DMS53 treated with DMSO at 0.1 percent for 48 hours (cell line): ENCODE measurements at regions not wholly inside any gene's neighbourhood (a gene's known extent, or its start where the extent isn't known, plus 50 kb on each side); places are given as distances from the start of the nearest gene placed in this dataset.
A peak's percentile ranks its signal among the peaks of the same experiment; 100 is the strongest.

ENCODE experiments used
- DNase-seq: peaks from one replicate; lab custom pipeline; 2025; ENCODE audit not compliant: unreplicated experiment; lab: John Stamatoyannopoulos, UW

DNA sequence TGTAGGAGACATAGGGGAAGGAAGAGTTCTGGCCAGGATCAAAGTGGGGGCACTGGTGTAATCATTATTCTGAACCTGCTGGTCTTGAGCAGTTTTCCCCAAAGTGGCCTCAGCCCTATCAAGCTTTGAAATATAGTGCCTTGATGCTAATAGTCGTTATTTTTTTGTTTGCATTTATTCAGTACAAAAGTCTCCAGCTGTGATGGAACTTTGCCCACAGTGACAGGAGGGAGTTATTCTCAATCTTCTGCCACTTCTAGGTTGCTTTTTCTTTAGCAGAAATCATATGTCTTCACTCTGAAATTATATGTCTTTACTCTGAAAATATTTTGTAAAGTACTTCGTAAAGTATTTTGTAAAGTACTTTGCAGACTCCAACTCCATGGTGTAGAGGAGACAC, 93.1 kb downstream of the FAT3 start:
- no peak for DNase-seq

DNA sequence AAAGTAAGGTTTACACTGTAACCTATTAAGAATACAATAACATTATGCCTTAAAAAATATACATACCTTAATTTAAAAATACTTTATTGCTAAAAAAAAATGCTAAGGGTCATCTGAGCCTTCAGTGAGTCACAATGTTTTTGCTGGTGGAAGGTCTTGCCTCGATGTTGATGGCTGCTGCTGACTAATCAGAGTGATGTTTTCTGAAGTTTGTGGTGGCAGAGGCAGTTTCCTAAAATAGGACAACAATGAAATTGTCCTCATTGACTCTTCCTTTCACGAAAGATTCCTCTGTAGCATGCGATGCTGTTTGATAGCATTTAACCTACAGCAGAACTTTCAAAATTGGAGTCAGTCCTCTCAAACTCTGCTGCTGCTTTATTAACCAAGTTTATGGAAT, 97.6 kb downstream of the FAT3 start:
- DNase-seq = no peak

DNA sequence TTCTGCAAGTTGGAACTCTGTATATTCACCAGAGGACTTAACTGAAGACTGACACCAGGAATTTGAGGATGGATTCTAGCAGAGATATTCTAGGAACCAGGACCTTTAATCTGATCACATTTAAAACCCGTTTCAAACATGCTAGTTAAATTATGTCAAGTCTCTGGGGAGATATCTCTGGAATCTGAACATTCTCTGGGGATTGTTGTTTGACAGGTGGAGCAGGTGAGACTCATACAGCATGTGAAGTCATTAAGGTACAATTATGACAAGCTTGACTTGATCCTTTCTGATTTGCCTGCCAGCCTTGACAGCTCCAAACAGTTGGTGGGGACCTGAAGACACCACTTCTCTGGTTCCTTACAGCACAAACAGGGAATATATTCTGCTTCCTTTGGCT, 100.3 kb downstream of the FAT3 start:
- no peak for DNase-seq

DNA sequence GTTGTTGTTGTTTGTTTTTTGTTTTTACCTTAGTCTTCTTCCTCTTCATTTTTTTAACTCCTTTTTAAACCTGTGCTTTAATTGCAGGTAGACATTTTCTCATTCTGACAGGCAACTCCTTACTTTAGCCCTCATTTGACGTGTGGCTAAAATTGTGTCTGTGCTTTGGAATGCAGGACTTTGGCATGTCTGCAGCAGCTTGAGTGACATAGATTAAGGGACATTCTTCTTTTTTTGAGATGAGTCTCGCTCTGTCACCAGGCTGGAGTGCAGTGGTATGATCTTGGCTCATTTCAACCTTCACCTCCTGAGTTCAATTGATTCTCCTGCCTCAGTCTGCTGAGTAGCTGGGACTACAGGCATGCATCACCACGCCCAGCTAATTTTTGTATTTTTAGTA, 100.8 kb downstream of the FAT3 start:
- DNase-seq = no peak

DNA sequence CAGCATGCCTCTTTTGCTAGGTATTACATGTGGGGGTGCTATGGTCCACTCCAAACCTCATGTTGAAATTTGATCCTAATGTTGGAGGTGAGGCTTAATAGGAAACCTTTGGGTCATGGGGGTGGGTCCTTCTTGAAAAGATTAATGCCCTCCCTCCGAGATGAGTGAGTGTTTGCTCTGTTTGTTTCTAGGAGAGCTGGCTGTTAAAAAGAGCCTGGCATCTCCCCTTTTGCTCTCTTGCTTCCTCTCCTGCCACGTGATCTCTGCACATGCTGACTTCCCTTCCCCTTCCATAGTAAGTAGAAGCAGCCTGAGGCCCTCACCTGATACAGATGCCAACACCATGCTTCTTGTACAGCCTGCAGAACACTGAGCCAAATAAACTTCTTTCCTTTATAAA, 104.5 kb downstream of the FAT3 start:
- no peak for DNase-seq

DNA sequence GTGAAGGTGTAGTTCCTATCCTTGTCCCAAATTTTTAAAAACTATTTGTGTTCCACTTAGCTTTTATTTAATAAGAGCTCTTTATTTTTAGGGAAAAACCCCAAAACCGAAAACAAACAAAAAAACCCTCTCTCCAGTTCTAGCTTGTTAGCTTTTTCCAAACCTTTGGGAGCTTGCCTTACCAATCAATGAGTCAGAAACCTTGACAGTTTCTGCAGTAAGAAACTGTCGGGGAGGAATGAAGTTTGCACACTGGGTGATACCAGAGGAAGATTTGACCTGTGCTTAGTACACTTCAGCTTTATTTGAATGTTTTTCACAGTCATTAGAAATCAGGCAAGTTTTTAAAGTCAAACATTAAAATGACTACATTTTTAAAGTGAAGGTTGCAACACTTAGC, 105.0 kb downstream of the FAT3 start:
- no peak for DNase-seq

DNA sequence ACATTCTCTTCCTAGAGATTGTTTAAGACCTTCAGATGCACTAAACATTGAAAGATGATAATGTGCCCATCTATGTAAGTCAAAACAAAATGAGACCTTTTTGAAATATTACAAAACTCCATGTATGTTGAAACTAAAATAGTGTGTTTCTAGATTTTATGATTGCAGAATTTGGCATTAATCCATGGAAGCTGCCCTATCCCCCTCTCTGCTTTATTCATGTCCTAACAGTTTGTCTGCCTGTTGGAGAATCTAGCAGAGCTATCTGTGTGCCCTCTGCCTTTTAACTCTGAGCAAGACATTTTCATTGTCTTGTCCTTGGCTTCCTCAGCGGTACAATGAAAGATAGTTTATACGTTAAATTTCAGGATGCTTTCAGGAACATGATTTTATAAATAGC, 105.5 kb downstream of the FAT3 start:
- no peak for DNase-seq

DNA sequence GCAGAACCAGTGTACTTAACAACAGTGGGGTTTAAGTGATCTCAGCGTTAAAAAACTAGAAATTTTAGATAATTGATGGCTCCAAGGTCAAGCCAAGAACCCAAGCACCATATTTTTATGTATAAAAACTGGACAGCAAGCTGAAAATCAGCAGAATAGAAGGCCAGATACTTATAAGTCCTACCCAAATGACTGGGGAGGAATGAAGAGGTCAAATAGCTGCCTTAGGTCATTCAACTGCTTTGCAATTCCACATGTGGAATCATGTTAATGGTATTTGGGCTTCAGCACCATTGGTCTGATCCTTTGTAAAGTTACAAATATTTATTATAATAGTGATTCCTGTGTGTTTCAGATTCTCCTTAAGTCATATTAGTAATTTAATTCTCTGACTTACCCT, 108.4 kb downstream of the FAT3 start:
- DNase-seq = no peak

DNA sequence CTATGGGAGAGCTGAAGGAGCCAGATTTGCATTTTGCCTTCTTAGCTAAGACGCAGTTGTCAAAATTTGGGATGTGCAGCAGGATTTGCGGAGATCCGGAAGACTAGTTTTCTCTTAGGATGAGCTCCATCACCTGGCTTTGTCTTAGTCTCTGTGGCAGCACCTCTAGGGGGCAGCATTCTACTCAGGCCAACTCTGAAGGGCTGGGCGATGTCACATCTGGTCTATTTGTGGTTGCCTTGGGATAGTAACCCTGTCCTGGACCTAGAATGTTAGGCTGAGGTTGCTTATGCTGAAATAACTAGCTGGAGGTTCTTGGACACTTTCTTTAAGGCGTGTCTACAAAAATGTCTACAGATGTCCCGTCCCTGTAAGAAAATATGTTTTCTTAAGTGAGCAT, 116.2 kb downstream of the FAT3 start:
- DNase-seq = peak; percentile 47

DNA sequence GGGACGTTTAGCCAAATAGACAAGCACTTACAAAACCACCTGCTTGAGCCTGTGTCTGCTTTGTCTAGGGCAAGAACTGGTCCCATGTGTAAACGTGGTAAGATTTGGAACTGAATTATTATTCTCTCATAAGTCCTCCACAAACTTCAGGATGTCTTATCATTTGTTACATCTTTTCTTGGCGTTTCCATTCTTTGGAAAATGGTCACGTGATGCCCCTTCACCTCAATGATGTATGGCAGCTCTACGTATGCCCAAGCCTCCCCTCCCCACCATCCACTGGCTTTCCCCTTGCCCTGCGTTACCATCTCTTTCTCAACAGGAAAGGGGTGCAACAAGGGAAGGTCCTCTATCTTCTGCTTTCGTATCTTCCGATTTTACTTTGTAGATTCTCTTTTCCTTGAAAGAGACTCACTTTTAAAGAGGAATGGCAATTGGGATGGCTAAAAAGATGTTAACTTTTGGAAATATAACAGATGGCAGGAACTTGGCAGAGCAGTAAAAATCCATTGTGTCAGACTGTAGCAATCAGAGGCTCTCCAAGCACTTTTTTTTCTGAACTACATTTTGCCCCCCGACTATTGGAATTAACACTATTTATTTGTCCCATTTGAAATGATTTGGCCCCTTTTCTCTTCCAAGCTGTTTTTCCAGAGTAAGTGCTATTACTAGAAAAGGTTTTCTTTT, 117.6 kb downstream of the FAT3 start:
- DNase-seq = no peak

DNA sequence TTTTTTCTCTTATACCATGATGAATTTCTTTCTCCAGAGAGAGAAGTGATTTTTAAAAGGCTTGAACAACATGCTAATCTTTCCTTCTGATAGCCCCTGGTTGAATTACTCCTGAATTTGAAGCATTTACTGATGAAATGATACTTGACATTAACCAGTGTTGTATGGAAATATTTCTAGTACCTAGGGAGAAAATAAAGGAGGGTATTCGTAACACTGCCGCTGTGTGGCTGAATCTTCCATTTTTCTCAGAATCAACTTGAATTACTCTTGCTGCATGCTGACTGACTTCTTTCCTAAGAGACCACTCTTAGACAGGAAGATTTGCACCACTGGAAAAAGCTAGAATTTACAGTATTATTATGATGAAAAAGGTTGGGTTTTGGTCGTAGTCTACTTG, 118.3 kb downstream of the FAT3 start:
- no peak for DNase-seq

DNA sequence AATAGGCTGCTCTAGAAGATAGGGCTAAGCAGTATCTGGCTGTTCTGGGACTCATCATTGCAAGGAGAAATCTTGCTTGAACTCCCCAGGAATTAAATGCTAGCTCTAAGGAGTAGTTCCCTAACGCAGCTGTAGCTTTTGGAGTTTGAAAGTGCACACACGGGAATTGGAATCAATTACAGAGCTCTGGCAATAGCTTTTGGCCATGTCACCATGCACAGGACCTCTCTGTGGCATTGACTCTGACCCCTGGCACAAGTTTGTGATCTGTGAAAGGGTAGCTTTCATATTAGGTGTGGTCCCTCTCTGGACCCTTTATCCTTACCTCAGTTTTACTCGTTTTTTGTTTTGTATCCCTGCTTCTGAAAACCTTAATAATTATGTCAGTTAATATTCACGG, 121.6 kb downstream of the FAT3 start:
- DNase-seq = no peak

DNA sequence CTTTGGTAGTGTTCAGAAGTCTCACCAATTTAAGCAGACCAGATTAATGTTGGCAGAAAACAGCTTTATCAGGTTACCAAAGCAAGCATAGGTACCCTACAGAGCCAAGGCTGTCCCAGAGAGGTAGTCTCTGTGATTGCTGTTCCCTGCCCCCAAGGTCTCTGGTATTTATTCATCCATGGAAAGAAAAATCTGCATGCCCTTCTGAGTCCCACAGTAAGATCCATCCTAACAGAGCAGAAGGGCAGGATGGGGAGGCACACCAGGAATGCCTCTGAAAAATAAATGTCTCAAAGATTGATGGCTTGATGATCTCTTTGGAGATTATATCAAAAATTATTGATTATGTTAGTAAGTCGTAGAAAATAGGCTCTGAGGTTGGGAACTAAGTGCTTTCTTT, 122.8 kb downstream of the FAT3 start:
- DNase-seq = no peak

DNA sequence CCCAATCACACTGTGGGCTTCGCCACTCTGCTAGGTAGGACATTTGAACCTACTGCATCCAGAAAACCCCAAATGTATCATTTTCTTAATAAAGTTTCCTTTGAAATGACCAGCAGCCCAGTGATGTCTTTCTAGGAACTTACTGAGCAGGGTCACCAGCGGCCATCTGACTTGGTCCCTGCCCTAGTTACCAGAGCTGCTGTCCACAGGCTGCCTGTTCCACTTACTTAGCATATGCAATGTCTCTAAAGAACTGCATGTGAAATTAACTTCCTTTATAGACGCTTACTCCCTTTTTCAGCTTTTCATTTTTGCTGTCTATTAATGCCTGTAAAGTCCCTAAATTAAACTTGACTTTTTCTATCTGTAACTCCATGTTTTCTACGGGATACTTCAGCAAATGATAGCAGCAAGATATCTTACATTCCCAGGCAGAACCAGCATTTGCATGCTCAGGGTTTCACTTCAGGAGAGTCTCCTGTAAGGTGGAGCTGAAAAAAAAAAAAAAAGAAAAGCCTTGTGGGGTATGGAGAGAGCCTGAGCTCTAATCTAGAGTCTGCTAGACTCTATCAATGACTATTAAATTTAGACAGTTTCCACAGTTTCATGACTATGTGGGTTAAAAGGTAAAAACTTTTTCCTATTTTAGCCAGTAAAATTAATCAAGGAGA, 125.0 kb downstream of the FAT3 start:
- no peak for DNase-seq

DNA sequence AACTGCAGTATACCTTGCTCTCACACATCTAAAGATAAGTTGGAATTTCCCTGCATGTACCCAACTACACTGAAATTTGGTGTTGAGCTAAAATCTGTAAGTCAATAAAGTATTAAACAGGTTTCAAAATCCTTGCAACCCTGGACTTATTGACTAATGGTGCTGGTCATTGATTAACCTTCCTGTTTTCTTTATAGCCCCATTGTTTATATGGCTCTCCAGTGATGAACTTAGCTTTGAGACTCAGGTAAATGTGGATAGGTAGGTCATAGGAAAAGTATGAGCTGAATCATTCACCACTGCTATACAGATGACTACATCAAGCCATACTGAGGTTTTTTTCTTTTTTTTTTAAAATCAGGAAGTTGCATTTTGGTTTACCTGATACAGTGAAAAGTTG, 132.7 kb downstream of the FAT3 start:
- DNase-seq = no peak

DNA sequence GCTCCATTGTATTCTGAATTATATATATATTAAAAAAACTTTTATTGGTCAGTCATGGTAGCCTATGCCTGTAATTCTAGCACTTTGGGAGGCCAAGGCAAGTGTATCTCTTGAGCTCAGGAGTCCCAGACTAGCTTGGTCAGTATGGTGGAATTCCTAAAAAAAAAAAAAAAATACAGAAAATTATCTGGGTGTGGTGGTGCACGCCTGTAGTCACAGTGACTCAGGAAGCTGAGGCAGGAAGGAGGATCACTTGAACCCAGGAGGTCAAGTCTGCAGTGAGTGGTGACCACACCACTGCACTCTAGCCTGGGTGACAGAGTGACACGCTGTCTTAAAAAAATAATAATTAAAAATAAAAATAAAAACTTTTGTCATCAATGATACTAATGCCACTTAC, 133.2 kb downstream of the FAT3 start:
- DNase-seq = no peak

DNA sequence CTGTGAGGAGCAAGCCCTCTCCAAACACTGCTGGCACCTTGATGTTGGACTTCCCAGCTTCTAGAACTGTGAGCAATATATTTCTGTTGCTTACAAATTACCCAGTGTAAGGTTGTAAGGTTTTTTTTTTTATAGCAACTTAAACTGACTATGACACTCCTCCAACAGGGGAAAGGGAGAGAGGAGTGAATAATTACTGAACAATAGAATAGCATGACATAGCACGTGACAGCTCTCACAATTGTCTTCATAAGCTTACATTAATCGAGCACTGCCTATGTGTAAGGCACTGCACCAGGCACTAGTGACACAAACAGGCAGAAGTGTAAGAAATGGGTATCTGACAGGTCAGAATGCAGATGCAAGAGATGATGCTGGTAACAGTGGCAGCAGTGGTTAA, 136.9 kb downstream of the FAT3 start:
- DNase-seq = no peak

DNA sequence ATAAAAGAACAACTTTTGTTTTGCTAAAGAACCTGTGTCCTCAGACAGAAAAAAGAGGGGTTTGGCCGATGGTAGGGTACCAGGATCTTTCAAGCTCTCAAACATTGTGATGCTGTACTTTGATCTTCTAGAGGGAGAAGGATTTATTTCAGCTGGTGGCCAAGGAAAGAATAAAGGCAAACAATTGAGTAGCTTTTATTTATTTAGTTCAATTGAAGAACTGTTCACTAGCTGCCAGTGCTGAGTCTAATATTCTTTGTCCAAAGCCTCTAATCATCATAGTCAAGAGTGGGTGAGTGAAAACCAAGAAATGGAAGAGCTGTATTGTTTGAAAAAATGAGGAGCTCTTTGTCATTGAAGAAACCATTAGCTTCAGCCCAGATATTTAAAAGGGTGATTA, 138.4 kb downstream of the FAT3 start:
- DNase-seq = no peak

DNA sequence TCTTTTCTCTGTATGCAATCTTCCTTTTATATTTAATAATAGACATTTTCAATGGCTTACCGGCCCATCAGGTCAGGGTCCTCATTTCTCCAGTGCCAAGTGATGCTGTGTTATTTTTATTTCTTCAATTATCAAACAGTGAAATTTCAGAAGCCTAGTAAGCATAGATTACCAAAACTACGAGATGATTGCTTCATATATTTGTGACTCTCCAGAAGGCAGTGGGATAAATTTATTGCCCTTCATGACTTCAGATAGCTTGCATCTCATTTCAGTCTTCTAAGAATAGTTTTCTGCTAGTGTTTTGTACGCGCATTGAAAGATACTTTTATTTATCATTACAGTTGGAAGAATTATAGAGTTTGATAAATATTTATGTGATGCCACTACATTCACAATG, 139.6 kb downstream of the FAT3 start:
- no peak for DNase-seq

DNA sequence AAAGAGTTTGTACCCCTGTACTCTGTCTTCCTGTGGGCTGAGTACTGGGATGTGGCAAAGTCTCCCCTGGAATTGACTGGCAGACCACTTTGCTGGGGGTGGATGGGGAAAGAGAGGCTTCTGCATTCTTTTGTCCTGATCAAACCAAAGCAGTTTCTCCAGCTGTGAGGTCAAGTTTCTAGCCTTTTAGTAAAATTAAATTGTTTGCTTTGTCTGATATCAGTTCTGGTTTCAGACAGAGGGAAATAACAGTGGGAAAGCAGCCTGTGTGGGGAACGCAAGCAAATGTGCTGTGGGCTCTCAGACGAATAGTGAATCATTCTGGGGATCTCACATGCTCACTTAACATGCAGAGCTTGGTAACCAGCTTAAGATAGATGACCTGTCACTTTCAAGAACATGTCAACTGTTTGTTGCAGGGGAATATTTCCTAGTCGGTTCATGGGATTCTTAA, 151.6 kb downstream of the FAT3 start:
- no peak for DNase-seq

DNA sequence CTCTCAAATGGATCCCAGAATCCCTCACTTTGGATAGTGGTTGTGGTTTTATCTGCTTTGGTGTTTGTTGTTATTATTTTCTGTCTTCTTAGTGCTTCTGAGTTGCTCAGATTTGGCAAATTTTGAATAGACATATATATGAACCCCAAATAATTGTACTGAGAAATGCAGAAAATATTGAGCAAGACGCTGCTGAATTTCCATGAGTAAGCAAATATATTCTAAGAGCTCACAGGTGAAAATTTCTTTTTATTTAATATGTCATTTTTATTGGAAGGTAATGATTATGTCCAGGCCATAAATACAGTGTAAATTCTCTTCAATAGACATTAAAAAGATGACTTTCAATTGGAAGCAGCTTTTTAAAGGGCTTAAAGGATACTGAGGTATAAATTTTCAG, 152.1 kb downstream of the FAT3 start:
- no peak for DNase-seq

DNA sequence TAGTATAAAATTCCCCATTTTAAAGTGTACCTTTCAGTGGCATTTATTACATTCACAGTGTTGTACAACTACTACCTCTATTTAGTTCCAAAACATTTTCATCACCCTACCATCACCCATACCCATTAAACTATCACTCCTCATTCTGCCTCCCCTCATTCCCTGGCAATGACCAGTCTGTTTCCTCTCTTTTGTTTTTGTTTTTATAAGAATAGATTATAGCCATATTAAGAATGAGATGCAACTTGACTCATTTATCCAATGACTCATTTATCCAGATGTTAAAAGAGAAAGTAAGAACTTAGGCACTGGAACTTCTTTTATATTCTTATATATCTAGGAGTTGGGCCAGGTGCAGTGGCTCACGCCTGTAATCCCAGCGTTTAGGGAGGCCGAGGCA, 156.3 kb downstream of the FAT3 start:
- no peak for DNase-seq

DNA sequence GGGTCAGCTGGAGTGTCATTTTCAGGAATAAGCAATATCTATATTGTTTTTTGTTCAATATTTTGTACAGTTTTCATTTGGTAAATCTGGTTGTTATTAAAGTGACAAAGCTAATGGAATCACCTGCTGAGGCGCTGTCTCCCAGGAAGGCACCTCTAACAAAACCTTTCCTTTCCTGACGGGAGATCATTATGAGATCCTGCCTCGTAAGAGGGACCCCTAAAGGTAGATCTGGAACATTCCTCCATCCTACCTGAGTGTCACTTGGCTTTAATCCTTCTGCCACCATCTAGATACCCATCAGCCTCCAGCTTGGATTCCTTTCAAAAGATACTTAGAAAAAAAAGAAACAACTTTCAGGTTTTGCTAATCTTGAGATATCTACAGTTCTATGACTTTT, 157.7 kb downstream of the FAT3 start:
- DNase-seq = no peak
